ENCODE measurements at regions not wholly inside any gene's neighbourhood (a gene's known extent, or its start where the extent isn't known, plus 50 kb on each side); places are given as distances from the start of the nearest gene placed in this dataset.

DNA sequence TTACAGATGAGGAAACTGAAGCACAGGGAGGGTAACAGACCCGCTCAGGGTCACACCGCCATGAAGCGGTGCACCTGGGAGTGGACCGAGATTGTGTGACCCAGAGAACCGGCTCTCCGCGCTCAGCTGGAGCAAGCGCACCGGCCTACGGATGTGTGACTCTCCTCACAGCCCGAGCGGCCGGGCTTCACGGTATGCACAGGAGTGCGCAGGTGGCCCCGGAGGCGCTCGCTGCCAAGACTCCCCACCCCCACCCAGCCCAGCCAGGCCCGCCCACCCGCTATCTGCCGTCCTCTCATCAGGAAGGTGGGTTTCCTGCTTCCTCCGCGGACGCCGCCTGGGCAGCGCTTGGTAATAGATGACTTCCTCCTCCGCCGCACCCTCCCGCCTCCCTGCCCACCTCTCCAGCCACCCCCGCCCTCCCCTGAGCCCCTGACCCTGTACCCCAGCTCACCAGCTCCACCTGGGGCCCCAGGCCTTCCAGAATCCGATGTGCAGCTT, 110.7 kb downstream of the NCOR2 start:
- no peak for DNase-seq

- DNase-seq: no peak
Observed at GRCh38 chr12:124456133-124456651, 111.2 kb downstream of the NCOR2 start.

GRCh38 chr12:124455336-124455735, 112.1 kb downstream of the NCOR2 start:
- DNase-seq: no peak

DNA sequence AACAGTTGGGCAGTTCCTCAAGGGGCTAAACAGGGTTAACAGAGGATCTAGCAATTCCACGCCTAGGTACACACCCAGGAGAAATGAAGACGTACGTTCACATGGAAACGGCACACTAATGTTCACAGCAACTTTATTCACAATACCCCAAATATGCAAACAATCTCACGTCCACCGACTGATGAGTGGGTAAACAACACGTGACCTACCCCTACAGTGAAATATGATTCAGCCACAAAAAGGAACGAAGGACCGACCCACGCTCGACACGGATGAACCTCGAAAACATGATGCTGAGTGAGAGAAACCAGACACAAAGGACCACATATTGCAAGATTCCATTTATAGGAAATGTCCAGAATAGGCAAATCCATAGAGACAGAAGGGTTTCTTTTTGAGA, 112.7 kb downstream of the NCOR2 start:
- no peak for DNase-seq

- DNase-seq: no peak
Observed at GRCh38 chr12:124454352-124454725, 113.1 kb downstream of the NCOR2 start.

DNA sequence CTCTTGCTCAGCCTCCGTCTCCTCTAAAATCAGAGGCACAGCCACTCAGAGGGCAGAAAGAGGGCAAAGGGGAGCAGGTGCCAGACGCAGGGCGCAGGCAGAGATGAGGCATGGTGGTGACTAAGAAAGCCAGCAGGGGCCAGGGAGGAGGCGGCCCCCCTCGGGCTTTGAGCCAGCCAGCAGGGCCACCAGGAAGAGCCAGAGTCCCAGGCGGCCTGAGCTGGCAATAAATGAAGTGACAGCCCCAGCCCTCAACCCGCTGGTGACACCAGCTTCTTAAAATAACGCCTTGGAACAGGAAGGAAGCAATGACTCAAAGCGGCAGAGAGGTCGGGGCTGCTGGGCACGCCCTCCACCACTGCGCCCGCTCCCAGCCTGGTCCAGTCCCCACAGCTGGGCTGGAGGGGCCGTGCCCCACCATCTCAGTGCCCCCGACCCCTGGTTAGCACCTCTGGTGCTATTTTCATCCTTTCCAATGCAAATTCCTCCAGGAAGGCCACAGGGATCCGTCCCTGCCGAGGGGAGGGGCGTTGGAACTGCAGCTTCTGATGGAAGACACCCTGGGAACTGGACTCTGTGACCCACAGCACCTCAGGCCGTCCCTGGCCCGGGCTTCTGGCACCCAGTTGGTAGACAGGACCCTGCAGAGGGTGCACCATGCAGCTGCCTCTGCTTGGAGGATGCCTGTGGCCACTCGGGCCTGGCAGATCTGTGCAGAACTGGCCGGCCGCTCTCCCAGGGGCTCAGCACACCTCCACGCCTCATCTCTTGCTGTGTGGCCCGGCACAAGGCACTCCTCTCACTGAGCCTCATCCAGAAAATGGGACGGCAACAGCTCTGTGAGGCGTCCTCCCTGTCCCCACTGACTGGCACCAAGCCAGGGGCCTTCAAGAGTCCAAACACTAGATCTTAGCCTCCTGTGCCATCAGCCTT, 113.7 kb downstream of the NCOR2 start:
- DNase-seq: no peak

DNA sequence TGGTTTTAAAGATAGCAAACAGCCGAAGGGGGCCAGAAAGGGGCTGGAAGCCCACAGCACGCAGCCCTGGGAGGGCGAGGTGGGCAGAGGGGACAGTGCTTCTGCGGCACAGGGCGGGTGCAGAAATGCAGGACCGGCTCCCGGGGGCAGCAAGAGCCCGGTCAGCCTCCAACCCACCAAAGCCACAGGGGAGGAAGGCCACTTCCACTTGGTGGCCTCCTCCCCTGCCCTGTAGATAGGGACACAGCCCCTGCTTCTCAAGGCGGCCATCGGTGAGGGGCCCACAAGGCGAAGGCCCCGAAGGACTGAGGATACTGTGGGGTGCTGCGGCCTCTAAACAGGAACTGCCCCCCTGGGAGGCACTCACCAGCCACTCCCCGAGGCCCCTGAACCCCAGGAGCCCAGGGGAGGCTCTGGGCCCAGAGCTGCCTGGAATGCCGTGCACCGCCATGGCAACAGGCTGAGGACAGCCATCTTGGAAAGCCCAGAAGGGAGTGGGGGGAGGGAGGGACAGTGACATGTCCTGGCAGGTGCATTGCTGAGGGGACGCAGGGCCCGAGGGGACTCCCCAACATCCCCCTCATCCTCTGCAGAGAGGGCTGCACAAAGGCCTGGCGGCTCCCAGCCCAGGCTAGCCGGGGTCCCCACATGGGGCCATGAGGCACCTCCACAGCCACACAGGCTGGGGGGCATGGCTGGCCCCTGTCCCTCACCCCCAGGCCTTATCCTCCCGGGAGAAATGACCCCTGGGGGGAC, 114.7 kb downstream of the NCOR2 start:
- DNase-seq: no peak

GRCh38 chr12:124451637-124452243, 115.7 kb downstream of the NCOR2 start:
- DNase-seq: no peak

DNA sequence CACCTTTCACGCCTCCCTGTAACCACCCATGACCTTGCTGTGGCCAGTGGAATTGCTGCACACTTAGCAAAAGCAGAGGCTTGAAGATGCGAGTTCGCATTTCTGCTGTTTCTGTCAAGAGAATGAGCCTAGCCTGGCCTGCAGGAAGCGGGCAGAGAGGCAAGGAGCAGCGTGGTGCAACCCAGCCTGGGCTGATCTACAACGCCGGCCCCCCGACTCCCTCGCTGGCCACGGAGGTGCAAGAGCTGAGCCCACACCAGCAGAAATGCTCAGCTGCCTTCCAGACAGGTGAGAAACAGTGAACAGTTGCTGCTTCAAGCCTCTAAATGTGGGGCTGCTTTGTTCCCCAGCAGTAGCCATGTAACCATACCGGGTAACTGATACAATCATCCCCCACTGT, 116.4 kb downstream of the NCOR2 start:
- no peak for DNase-seq

- no peak for DNase-seq
Observed at GRCh38 chr12:124450376-124450750, 117.0 kb downstream of the NCOR2 start.

DNA sequence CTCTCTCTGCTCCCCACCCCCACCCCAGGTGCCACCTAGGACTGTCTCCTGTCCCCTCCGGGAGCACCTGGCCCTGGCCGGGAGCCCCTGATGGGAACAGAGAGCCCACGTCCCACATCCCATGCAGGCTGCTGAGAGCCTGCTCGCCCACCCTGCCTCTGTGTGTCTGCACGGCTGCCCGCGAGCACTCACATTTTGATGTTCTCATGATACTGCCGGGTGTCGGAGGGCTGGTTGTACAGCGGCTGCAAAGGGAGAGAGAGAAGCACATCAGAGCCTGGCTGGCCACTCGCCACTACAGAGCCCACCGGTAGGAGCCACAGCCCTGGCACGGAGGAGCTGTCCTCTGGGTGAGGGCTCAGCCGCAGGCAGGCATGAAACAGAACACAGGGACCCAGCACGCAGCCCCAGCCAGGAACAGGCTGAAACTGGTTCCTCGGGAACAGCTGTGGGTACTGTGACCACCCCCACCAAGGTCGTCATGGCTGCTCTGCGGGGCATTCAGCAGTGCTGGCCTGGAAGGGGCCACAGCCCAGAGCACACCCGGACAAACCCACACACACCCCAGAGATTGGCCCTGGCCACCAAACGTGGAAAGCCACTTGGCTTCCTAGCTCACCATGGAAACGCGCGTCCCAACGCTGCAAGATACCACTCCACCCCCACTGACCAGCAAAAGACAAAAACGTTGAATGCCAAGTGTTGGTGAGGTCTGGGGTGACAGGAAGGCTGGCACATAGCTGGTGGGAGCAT, 117.6 kb downstream of the NCOR2 start:
- no peak for DNase-seq

- no peak for DNase-seq
Observed at GRCh38 chr12:124448955-124449622, 118.3 kb downstream of the NCOR2 start.

DNA sequence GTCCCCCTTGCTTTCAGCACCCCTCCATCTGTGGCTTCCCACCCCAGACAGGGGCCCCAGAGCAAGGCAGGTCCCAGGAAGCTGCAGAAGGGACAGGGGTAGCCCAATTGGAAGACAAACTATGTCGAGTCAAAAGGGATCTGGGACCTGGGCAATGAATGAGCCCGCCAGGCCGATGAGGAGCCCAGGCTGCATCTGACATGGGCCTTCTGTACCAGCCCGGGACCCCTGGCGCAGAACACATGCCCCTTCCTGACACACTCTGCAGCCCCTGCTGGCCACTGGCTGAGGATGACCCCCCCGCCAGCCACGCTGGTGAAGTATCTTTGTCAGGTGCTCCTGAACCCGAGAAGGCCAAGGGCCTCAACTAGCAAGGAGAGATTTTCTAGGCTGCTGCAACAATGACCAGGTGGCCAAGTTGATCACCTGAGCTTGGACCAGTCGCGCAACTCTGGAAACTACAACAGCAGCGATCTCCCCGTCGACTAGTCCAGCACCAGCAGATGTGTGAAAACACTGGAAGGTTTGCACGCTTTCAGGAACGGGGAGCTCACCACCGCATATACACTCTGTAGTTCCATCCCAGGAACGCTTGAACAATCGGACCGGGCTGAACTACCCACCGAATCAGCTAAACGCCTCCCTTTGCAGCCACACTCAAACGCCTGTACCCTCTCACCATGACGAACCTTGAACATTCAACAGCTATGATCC, 119.0 kb downstream of the NCOR2 start:
- DNase-seq: no peak

GRCh38 chr12:124446364-124446763, 121.0 kb downstream of the NCOR2 start:
- no peak for DNase-seq

- DNase-seq: no peak
Observed at GRCh38 chr12:124445826-124446225, 121.6 kb downstream of the NCOR2 start.

GRCh38 chr12:124445121-124445718, 122.2 kb downstream of the NCOR2 start:
- DNase-seq: no peak

GRCh38 chr12:124443931-124444712, 123.3 kb downstream of the NCOR2 start:
- DNase-seq: no peak

DNA sequence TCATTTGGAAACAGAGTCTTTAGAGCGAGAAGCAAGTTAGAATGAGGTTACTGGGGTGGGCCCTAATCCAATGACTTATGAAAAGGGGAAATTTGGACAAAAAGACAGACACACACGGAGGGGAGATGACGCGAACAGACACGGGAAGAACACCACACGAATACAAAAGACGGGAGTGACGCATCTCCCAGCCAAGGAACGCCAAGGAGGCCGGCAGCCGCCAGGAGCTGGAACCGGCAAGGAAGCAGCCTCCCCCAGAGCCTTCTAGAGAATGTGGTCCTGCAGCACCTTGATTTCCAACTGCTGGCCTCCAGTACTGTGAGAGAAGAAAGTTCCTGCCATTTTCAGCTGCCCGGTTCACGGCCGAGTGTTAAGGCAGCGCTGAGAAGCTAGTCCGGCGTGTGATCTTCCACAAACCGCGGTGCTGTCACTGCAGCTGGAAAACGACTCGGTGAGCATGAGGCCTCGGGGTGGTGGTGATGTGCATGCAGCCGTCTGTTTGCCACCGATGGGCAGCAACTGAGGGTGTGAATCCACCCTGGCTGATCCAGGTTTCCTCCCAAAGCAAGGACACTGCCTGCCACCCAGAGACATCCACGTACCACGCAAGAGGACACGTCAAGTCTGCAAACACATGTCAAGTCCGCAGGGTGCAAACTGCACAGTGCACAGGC, 124.5 kb downstream of the NCOR2 start:
- no peak for DNase-seq

- DNase-seq: no peak
Observed at GRCh38 chr12:124442281-124442680, 125.1 kb downstream of the NCOR2 start.
